IPS-18a (cell line): ENCODE measurements at regions not wholly inside any gene's neighbourhood (a gene's known extent, or its start where the extent isn't known, plus 50 kb on each side); places are given as distances from the start of the nearest gene placed in this dataset.
"Not testable (repeated sequence)": the region's sequence is repeated elsewhere in the genome, so short reads cannot be mapped to it uniquely, and the experiment has no call there.

Experiments used
- H3K27ac ChIP-seq: one replicate; pipeline ENCODE4 v1.5.1; 2013; ENCODE audit warnings: low read length
- H3K27me3 ChIP-seq: one replicate; pipeline ENCODE4 v1.6.1; 2013; ENCODE audit warnings: mild to moderate bottlenecking, low read length; ENCODE audit not compliant: control insufficient read depth, insufficient read depth
- H3K36me3 ChIP-seq: one replicate; pipeline ENCODE4 v1.6.1; 2013; ENCODE audit warnings: low read depth, low read length; ENCODE audit not compliant: control insufficient read depth
- H3K4me1 ChIP-seq: one replicate; pipeline ENCODE4 v1.6.1; 2013; ENCODE audit warnings: low read depth, low read length; ENCODE audit not compliant: control insufficient read depth
- H3K4me3 ChIP-seq: one replicate; pipeline ENCODE4 v1.5.1; 2013; ENCODE audit warnings: low read length
- H3K9ac ChIP-seq: one replicate; pipeline ENCODE4 v1.6.1; 2013; ENCODE audit warnings: mild to moderate bottlenecking, low read length, moderate library complexity
- H3K9me3 ChIP-seq: one replicate; pipeline ENCODE4 v1.6.1; 2013; ENCODE audit warnings: low read depth, low read length; ENCODE audit not compliant: control insufficient read depth

GRCh38 chr5:97234380-97234779 lies 51.3 kb upstream of the RIOK2 start:
- not testable (repeated sequence) for H3K4me3 ChIP-seq, H3K27ac ChIP-seq, H3K9me3 ChIP-seq, H3K36me3 ChIP-seq, H3K4me1 ChIP-seq, H3K9ac ChIP-seq, H3K27me3 ChIP-seq

GRCh38 chr5:97242341-97242740 lies 59.3 kb upstream of the RIOK2 start:
- H3K4me1 ChIP-seq, result no peaks in the 10 kb centered on the region
- no peaks in the 10 kb centered on the region for H3K9me3 ChIP-seq
- H3K27ac ChIP-seq, result no peak overlapping the region
- H3K36me3 ChIP-seq, result no peaks in the 10 kb centered on the region
- H3K9ac ChIP-seq, result no peak overlapping the region
- no peak overlapping the region for H3K4me3 ChIP-seq
- no peaks in the 10 kb centered on the region for H3K27me3 ChIP-seq

- H3K4me1 ChIP-seq, result no peaks in the 10 kb centered on the region
- H3K4me3 ChIP-seq, result no peak overlapping the region
- no peaks in the 10 kb centered on the region for H3K27me3 ChIP-seq
- H3K9ac ChIP-seq, result no peak overlapping the region
- H3K36me3 ChIP-seq, result no peaks in the 10 kb centered on the region
- H3K9me3 ChIP-seq, result no peaks in the 10 kb centered on the region
- H3K27ac ChIP-seq, result no peak overlapping the region
Observed at GRCh38 chr5:97243353-97243752, 60.3 kb upstream of the RIOK2 start.

- Histone ChIP-seq H3K27ac (no peak overlapping the region), H3K9ac (no peak overlapping the region), H3K4me1 (no peaks in the 10 kb centered on the region), H3K36me3 (no peaks in the 10 kb centered on the region), H3K9me3 (no peaks in the 10 kb centered on the region), H3K27me3 (no peaks in the 10 kb centered on the region), H3K4me3 (no peak overlapping the region)
Observed at GRCh38 chr5:97245386-97245785, 62.3 kb upstream of the RIOK2 start.

GRCh38 chr5:97250113-97250512 lies 67.1 kb upstream of the RIOK2 start:
- no peaks in the 10 kb centered on the region for H3K27me3 ChIP-seq
- no peaks in the 10 kb centered on the region for H3K36me3 ChIP-seq
- H3K9ac ChIP-seq, result no peak overlapping the region
- no peaks in the 10 kb centered on the region for H3K4me1 ChIP-seq
- no peaks in the 10 kb centered on the region for H3K9me3 ChIP-seq
- H3K27ac ChIP-seq, result no peak overlapping the region
- no peak overlapping the region for H3K4me3 ChIP-seq

GRCh38 chr5:97266076-97266475 lies 83.0 kb upstream of the RIOK2 start:
- no peaks in the 10 kb centered on the region for H3K27me3 ChIP-seq
- H3K4me1 ChIP-seq, result no peaks in the 10 kb centered on the region
- no peaks in the 10 kb centered on the region for H3K9me3 ChIP-seq

GRCh38 chr5:97266576-97266975 lies 83.5 kb upstream of the RIOK2 start:
- Histone ChIP-seq H3K27ac (no peak overlapping the region), H3K36me3 (no peaks in the 10 kb centered on the region), H3K27me3 (no peaks in the 10 kb centered on the region), H3K9ac (no peak overlapping the region), H3K4me1 (no peaks in the 10 kb centered on the region), H3K9me3 (no peaks in the 10 kb centered on the region), H3K4me3 (no peak overlapping the region)

More at GRCh38 chr5:97266076-97266475, 83.0 kb upstream of the RIOK2 start:
- no peak overlapping the region for H3K9ac ChIP-seq
- H3K27ac ChIP-seq, result no peak overlapping the region
- H3K36me3 ChIP-seq, result no peaks in the 10 kb centered on the region
- no peak overlapping the region for H3K4me3 ChIP-seq

GRCh38 chr5:97267767-97268166 lies 84.7 kb upstream of the RIOK2 start:
- Histone ChIP-seq H3K27ac (no peak overlapping the region), H3K4me3 (no peak overlapping the region), H3K9ac (no peak overlapping the region), H3K9me3 (no peaks in the 10 kb centered on the region), H3K36me3 (no peaks in the 10 kb centered on the region), H3K27me3 (no peaks in the 10 kb centered on the region), H3K4me1 (no peaks in the 10 kb centered on the region)

- Histone ChIP-seq H3K9ac (no peak overlapping the region), H3K9me3 (no peaks in the 10 kb centered on the region), H3K27ac (no peak overlapping the region), H3K36me3 (no peaks in the 10 kb centered on the region), H3K27me3 (no peaks in the 10 kb centered on the region), H3K4me1 (no peaks in the 10 kb centered on the region), H3K4me3 (no peak overlapping the region)
Observed at GRCh38 chr5:97276474-97277120, 93.5 kb upstream of the RIOK2 start.

GRCh38 chr5:97281257-97281656 lies 98.2 kb upstream of the RIOK2 start:
- H3K4me1 ChIP-seq, result no peaks in the 10 kb centered on the region
- H3K9ac ChIP-seq, result no peak overlapping the region
- no peak overlapping the region for H3K4me3 ChIP-seq

GRCh38 chr5:97297063-97297703 lies 114.1 kb upstream of the RIOK2 start:
- Histone ChIP-seq H3K36me3 (no peaks in the 10 kb centered on the region), H3K4me1 (no peaks in the 10 kb centered on the region), H3K27ac (no peak overlapping the region)

More at GRCh38 chr5:97281257-97281656, 98.2 kb upstream of the RIOK2 start:
- Histone ChIP-seq H3K27ac (no peak overlapping the region), H3K27me3 (no peaks in the 10 kb centered on the region), H3K36me3 (no peaks in the 10 kb centered on the region), H3K9me3 (peaks cover 3% of the 10 kb centered on the region)

GRCh38 chr5:97297704-97298091 lies 114.7 kb upstream of the RIOK2 start:
- Histone ChIP-seq H3K36me3 (no peaks in the 10 kb centered on the region), H3K4me3 (no peak overlapping the region), H3K9ac (no peak overlapping the region), H3K9me3 (no peaks in the 10 kb centered on the region), H3K27ac (no peak overlapping the region), H3K27me3 (no peaks in the 10 kb centered on the region), H3K4me1 (no peaks in the 10 kb centered on the region)

More at GRCh38 chr5:97297063-97297703, 114.1 kb upstream of the RIOK2 start:
- no peak overlapping the region for H3K9ac ChIP-seq
- no peaks in the 10 kb centered on the region for H3K27me3 ChIP-seq
- no peak overlapping the region for H3K4me3 ChIP-seq
- H3K9me3 ChIP-seq, result no peaks in the 10 kb centered on the region
